ENCODE measurements at regions not wholly inside any gene's neighbourhood (a gene's known extent, or its start where the extent isn't known, plus 50 kb on each side); places are given as distances from the start of the nearest gene placed in this dataset.

DNA sequence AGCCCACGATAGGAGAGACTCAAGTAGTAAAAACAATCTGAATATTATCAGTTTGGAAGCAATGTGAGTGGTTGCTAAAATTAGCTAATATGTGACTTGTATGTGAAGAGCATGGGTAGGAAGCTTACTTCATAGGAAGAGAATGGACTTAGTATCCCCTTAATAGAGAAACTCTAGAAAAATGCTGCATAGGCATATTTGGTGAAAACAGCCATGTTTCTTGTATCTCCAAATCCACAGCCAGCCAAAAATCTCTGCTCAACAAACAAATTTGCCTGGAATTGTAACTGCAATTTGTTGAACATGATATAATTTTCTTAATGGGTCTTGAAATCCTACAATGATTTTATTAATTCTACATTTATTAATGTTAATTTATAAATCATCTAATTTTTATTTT is 1252.9 kb upstream of the TMEM132C start:
- TF ChIP-seq CTCF (IDR thresholded peaks at IDR 0.05) = no peak
- no peak for TF ChIP-seq POLR2AphosphoS5 (IDR thresholded peaks at IDR 0.05)

Measured in prostate gland (tissue), 2 donors.